Erythroblast (primary cell): ENCODE measurements at regions not wholly inside any gene's neighbourhood (a gene's known extent, or its start where the extent isn't known, plus 50 kb on each side); places are given as distances from the start of the nearest gene placed in this dataset.

Experiments
- DNase-seq, 2 experiments: peaks; one replicate each; lab custom pipeline; 2025; lab: John Stamatoyannopoulos, UW
- GATA1 ChIP-seq: IDR thresholded peaks from 2 replicates; pipeline ENCODE4 v1.6.1; 2011; ENCODE audit warnings: low read depth, mild to moderate bottlenecking, control low read depth, low read length, moderate library complexity
- POLR2A ChIP-seq: IDR thresholded peaks from 2 replicates; pipeline ENCODE4 v1.6.1; 2011; ENCODE audit warnings: mild to moderate bottlenecking, low read length

- DNase-seq = no peak
- no peak for TF ChIP-seq GATA1
- no peak for TF ChIP-seq POLR2A
Measured at GRCh38 chr5:28217695-28218094, 1179.3 kb upstream of the CDH9 start.

DNA sequence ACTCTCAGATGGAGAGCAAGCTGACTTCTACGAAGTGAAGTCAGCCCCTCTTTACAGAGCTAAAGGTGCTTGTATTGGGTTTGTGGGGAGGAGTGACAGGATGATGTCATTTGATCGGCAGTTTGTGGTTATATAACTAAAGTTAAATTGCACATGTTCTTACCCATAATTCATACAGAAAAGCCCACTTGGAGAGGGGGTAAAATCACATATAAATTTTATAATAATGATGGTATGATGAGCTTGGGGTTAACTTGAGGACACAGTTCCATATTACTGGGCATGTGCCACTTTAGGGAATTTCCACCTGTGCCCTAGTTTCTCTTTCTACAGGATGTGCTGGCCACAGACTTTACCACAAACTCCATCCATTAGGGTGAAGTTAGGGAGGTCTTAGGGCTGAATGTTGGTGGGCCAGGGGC, 1178.6 kb upstream of the CDH9 start:
- TF ChIP-seq POLR2A = no peak
- no peak for TF ChIP-seq GATA1
- no peak for DNase-seq

DNA sequence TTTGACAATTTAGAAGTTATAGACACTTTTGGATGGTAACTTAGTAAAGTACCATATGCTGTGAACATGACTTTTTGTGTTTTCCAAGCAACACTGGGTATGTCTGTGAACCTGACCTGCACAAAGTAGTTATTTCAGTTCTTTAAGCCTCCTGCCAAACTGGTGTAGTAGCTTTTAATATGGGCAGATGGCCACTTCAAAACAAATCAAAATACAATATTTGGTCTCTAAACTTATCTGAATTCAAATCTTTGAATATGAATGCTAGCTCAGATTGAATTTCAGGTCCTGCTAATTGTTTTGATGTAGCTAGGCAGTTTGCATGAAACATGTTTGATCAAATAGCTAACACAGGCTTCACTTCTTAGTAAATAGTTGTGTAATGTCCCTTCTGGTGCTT, 1176.7 kb upstream of the CDH9 start:
- no peak for DNase-seq
- TF ChIP-seq POLR2A = no peak
- no peak for TF ChIP-seq GATA1

DNA sequence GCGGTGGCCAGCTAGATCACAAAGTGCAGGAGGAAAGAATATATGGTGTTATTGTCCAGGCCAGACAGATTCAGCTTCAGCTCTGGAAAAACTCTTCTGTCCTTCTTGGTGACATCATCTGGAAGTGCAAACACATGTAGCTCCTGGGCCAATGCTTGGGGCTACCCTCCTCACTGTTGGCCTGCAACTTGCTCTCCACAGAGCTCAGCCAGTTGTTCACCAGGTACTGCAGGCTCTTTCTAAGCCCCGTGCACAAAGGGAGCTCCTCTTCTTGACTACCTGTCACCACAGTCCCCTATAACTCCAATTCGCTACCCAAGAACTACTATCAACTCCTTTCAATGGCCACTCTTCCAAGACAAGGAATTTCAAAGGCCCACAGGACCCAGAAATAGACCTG, 1175.9 kb upstream of the CDH9 start:
- TF ChIP-seq POLR2A = no peak
- no peak for TF ChIP-seq GATA1
- no peak for DNase-seq

GRCh38 chr5:28208356-28208755, 1170.0 kb upstream of the CDH9 start:
- TF ChIP-seq POLR2A (no peak), GATA1 (no peak)
- no peak for DNase-seq

DNA sequence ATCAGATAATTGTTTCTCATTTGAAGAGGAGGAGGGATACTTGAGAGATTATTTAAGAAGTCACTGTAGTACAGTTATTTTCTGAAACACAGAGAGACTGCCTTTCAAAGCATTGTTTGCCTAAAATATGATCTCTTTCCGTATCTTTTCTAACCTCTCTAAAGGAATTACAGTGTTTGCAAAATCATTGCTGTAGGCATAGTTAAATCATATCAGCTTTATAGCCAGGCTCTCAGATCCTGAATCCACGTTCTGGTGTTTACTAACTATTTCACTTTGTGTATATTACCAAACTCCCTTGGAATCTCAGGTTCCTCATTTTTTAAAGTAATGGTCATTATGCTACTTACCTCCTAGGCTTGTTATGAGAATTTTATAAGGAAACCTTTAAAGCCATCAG, 1151.6 kb upstream of the CDH9 start:
- TF ChIP-seq POLR2A = no peak
- no peak for TF ChIP-seq GATA1
- no peak for DNase-seq

- DNase-seq = no peak
- no peak for TF ChIP-seq GATA1
- no peak for TF ChIP-seq POLR2A
Measured at GRCh38 chr5:28174691-28175090, 1136.3 kb upstream of the CDH9 start.

GRCh38 chr5:28165096-28165495, 1126.7 kb upstream of the CDH9 start:
- TF ChIP-seq GATA1 = no peak
- no peak for DNase-seq

- TF ChIP-seq POLR2A = no peak
- TF ChIP-seq GATA1 = no peak
- DNase-seq = no peak
Measured at GRCh38 chr5:28164568-28164967, 1126.2 kb upstream of the CDH9 start.

DNA sequence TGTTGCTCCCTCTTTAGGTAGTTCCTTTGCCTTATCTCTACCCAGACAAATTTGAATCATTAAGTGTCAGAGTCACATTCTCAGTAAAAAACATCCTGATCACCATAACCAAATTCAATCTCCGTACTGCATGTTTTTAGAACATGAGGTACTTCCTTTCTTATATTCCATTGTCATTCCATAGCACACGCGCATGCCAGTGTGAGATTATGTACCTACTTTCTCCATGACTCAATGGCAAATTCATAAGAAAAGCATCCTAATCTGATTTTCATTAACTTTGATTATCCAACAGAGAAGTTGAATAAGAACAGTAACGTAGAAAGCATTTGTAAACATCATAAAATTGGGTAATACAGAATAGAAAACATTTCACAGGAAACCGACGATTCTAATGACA, 1118.6 kb upstream of the CDH9 start:
- DNase-seq = no peak
- TF ChIP-seq POLR2A = no peak
- TF ChIP-seq GATA1 = no peak

GRCh38 chr5:28143519-28143918, 1105.1 kb upstream of the CDH9 start:
- TF ChIP-seq POLR2A (no peak), GATA1 (no peak)
- DNase-seq = no peak

GRCh38 chr5:28132151-28132550, 1093.8 kb upstream of the CDH9 start:
- no peak for DNase-seq
- TF ChIP-seq POLR2A (no peak), GATA1 (no peak)

- no peak for DNase-seq
- TF ChIP-seq POLR2A (no peak), GATA1 (no peak)
Measured at GRCh38 chr5:28117691-28118090, 1079.3 kb upstream of the CDH9 start.

DNA sequence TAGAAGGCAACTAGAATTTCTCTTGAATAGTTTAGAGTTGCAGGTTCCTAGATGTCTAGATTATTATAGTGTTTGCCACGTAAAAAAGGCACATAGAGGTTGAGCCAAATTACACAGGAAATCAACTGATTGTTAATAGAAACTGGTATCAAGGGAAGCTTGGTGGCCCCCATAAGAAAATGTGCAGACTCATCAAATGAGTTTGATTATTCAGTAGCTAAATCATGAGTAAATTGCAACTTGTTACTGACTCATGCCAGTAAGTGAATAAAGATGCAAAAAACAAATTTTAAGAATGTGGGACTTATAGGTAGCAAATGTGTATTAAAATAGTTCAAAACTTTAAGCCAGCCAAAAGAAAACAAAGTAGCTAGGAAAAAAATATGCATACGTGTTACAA, 1078.9 kb upstream of the CDH9 start:
- no peak for DNase-seq
- TF ChIP-seq POLR2A (no peak), GATA1 (no peak)

- DNase-seq = no peak
- TF ChIP-seq GATA1 (no peak), POLR2A (no peak)
Measured at GRCh38 chr5:28110781-28111180, 1072.4 kb upstream of the CDH9 start.

- TF ChIP-seq POLR2A (no peak), GATA1 (no peak)
- DNase-seq = no peak
Measured at GRCh38 chr5:28104080-28104479, 1065.7 kb upstream of the CDH9 start.
